Peyer's patch (tissue), 4 donors: ENCODE measurements at regions not wholly inside any gene's neighbourhood (a gene's known extent, or its start where the extent isn't known, plus 50 kb on each side); places are given as distances from the start of the nearest gene placed in this dataset.

Experiments used
- POLR2A ChIP-seq, 2 donors: fragments of 450-650 bp; IDR thresholded peaks; one replicate each; pipeline ENCODE4 v1.5.1; 2017; ENCODE audit warnings: antibody characterized with exemption in 2 of 2, mild to moderate bottlenecking in 2 of 2, moderate library complexity in 2 of 2
- TF ChIP-seq, protein P1 (sequence below), 6 experiments: fragments of 450-650 bp in 4 of 6; fragments of 200-600 bp in 2 of 6; sonication (generic) in 1 of 6; IDR thresholded peaks; one replicate each; pipeline ENCODE4 v1.5.1; 2017 to 2019; ENCODE audit warnings: antibody characterized with exemption in 6 of 6, mild to moderate bottlenecking in 3 of 6, moderate library complexity in 1 of 6

DNA sequence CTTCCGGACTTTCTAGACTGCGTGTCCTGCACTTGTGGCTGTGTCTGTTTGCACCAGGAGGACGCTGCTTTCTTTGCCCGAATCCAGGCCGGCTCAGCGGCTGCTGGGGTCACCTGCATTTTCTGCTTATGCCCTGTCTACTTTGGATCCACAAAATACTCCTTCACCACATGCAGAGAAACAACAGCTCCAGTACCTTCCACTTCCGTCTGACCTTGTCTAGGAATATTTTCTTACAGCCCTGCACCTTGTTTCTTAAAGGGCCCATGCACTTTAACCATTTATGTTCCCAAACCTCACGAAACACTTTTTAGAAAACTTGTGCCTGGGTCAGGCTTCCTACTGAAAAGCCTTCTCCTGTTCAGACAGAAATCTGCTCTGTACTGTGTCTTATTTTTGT, 129.4 kb upstream of the NCK2 start:
- TF ChIP-seq POLR2A (IDR thresholded peaks at IDR 0.05): no peak
- TF ChIP-seq, protein P1, sequence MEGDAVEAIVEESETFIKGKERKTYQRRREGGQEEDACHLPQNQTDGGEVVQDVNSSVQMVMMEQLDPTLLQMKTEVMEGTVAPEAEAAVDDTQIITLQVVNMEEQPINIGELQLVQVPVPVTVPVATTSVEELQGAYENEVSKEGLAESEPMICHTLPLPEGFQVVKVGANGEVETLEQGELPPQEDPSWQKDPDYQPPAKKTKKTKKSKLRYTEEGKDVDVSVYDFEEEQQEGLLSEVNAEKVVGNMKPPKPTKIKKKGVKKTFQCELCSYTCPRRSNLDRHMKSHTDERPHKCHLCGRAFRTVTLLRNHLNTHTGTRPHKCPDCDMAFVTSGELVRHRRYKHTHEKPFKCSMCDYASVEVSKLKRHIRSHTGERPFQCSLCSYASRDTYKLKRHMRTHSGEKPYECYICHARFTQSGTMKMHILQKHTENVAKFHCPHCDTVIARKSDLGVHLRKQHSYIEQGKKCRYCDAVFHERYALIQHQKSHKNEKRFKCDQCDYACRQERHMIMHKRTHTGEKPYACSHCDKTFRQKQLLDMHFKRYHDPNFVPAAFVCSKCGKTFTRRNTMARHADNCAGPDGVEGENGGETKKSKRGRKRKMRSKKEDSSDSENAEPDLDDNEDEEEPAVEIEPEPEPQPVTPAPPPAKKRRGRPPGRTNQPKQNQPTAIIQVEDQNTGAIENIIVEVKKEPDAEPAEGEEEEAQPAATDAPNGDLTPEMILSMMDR (IDR thresholded peaks at IDR 0.05): no peak
